Gastrocnemius medialis (tissue), 4 donors: ENCODE measurements at regions not wholly inside any gene's neighbourhood (a gene's known extent, or its start where the extent isn't known, plus 50 kb on each side); places are given as distances from the start of the nearest gene placed in this dataset.
A peak's percentile ranks its signal among the peaks of the same experiment; 100 is the strongest.

ENCODE experiments used
- ATAC-seq, 2 donors: fragments of 150-250 bp; one replicate each; pipeline ENCODE4 v1.9.1; 2016
- DNase-seq, 2 donors: peaks; one replicate each; pipeline ENCODE4 v3.0.0-alpha.2; 2019
- H3K27ac ChIP-seq, 4 donors: fragments of 200-600 bp; sonication (generic); 1 replicate in 1 of 4; 2 replicates in 3 of 4; pipeline ENCODE4 v1.5.1; 2016 to 2018; ENCODE audit warnings: mild to moderate bottlenecking in 2 of 4, moderate library complexity in 1 of 4
- H3K27me3 ChIP-seq, 3 donors: fragments of 200-600 bp; sonication (generic) in 2 of 3; 1 replicate in 1 of 3; 2 replicates in 2 of 3; pipeline versions ENCODE4 v1.5.1 to v1.6.0; 2016 to 2019; ENCODE audit warnings: mild to moderate bottlenecking in 1 of 3, moderate library complexity in 1 of 3
- H3K36me3 ChIP-seq, 2 donors: fragments of 200-600 bp; sonication (generic) in 1 of 2; one replicate each; pipeline ENCODE4 v1.5.1; 2017 to 2018
- H3K4me1 ChIP-seq, 2 donors: fragments of 200-600 bp; sonication (generic) in 1 of 2; one replicate each; pipeline ENCODE4 v1.5.1; 2016 to 2017; ENCODE audit warnings: mild to moderate bottlenecking in 2 of 2
- H3K4me3 ChIP-seq, 4 donors: fragments of 200-600 bp; sonication (generic) in 3 of 4; 1 replicate in 1 of 4; 2 replicates in 3 of 4; pipeline ENCODE4 v1.5.1; 2016 to 2019; ENCODE audit warnings: mild to moderate bottlenecking in 2 of 4
- H3K9me3 ChIP-seq, 3 donors: fragments of 200-600 bp; sonication (generic) in 2 of 3; 1 replicate in 1 of 3; 2 replicates in 2 of 3; pipeline ENCODE4 v1.5.1; 2016 to 2019
- POLR2A ChIP-seq, 2 donors: fragments of 450-650 bp; IDR thresholded peaks; one replicate each; pipeline ENCODE4 v1.6.1; 2017; ENCODE audit warnings: antibody characterized with exemption in 2 of 2, mild to moderate bottlenecking in 2 of 2, moderate library complexity in 2 of 2
- in situ Hi-C, 4 donors: fragments of 200-750 bp; cut with MboI; loops; one replicate each; pipeline versions ENCODE4 v1.15.0 to v1.8.0; 2017; ENCODE audit warnings: low sequenced_read_pairs in 4 of 4
- intact Hi-C: fragments of 100-400 bp; cut with DNase I; formaldehyde crosslinking; loops from one replicate; pipeline ENCODE4 v1.15.1; 2023; ENCODE audit warnings: low total_unique reads
- TF ChIP-seq, protein P1 (sequence below), 5 experiments: fragments of 450-650 bp in 3 of 5; fragments of 200-600 bp in 2 of 5; sonication (generic) in 2 of 5; IDR thresholded peaks in 4 of 5; conservative IDR thresholded peaks in 1 of 5; 1 replicate in 4 of 5; 2 replicates in 1 of 5; pipeline ENCODE4 v1.5.1; 2016 to 2019; ENCODE audit warnings: antibody characterized with exemption in 5 of 5, mild to moderate bottlenecking in 3 of 5, moderate library complexity in 3 of 5

DNA sequence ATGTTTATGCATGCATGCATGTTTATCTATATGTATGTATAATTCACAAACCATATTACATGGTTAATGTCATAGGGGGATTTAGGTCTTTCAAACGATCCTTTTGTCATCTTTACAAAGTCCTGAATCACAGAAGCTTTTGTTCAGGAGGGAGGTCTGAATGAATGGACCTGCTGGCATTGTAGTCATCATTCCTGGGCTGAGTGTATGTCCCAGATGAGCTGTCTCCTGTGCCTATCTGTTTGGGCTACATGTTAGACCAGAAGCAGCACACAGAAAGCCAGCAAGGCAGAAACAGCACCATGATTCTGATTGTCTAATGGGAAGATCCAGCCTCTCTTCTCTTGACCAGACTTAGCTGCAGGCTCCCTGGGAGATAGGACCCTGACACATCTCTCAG, 69.5 kb downstream of the ADM start:
- ATAC-seq = no peak
- Histone ChIP-seq H3K9me3 (no peaks in the 10 kb centered on the region), H3K4me3 (no peak overlapping the region), H3K4me1 (peaks cover 42 to 48% of the 10 kb centered on the region in 2 donors), H3K27me3 (no peaks in the 10 kb centered on the region), H3K36me3 (no peaks in the 10 kb centered on the region), H3K27ac (no peak overlapping the region)
- no peak for DNase-seq
- intact Hi-C loops (no loop called here), in situ Hi-C loops (no loop called here)
- TF ChIP-seq POLR2A (IDR thresholded peaks at IDR 0.05) = no peak
- TF ChIP-seq, protein P1, sequence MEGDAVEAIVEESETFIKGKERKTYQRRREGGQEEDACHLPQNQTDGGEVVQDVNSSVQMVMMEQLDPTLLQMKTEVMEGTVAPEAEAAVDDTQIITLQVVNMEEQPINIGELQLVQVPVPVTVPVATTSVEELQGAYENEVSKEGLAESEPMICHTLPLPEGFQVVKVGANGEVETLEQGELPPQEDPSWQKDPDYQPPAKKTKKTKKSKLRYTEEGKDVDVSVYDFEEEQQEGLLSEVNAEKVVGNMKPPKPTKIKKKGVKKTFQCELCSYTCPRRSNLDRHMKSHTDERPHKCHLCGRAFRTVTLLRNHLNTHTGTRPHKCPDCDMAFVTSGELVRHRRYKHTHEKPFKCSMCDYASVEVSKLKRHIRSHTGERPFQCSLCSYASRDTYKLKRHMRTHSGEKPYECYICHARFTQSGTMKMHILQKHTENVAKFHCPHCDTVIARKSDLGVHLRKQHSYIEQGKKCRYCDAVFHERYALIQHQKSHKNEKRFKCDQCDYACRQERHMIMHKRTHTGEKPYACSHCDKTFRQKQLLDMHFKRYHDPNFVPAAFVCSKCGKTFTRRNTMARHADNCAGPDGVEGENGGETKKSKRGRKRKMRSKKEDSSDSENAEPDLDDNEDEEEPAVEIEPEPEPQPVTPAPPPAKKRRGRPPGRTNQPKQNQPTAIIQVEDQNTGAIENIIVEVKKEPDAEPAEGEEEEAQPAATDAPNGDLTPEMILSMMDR (IDR thresholded peaks at IDR 0.05 in 4 of 5, conservative IDR thresholded peaks at IDR 0.05 in 1 of 5) = no peak

DNA sequence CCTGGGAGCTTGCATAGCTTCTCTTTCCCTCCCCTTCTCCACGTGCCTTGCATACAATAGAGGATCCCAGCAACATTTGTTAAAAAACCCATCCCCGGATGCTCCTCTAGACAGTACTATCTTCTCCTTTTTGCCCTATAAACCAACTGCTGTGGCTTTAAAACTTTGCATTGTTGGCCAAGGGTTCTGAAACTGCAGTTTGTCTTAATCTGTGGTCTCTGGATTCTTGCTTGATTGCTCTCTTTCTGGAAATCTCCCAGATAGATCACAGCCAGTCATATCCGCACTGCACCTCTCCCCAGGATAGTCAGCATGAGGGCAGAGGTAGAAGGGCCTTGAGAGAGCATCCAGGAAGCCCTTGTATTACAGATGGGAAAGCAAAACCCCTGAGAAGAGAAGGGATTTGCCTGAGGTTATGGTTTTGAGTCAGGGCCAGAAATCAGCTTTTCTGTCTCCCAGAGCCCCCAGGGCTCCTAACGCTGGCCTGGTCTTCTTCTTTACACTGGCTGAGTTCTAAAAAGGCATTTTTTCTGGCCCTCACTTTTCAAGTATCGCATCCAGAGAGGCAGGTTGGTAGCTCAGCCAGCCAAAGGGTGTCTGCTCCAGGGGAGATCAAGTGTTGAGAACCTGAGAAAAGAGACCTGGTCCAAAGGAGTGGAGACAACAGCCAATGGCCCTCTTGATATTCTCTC, 70.6 kb downstream of the ADM start:
- Histone ChIP-seq H3K9me3 (no peaks in the 10 kb centered on the region), H3K4me3 (no peak overlapping the region), H3K27ac (peak overlapping the region; percentile 37 to 69 (median 58)), H3K27me3 (no peaks in the 10 kb centered on the region), H3K36me3 (no peaks in the 10 kb centered on the region), H3K4me1 (peaks cover 42 to 50% of the 10 kb centered on the region in 2 donors)
- ATAC-seq (peak in 1 of 2 donors; percentile 5), DNase-seq (no peak)
- no peak for TF ChIP-seq POLR2A (IDR thresholded peaks at IDR 0.05)
- TF ChIP-seq, protein P1 (IDR thresholded peaks at IDR 0.05 in 4 of 5, conservative IDR thresholded peaks at IDR 0.05 in 1 of 5) = no peak
- intact Hi-C loops (no loop called here), in situ Hi-C loops (no loop called here)

DNA sequence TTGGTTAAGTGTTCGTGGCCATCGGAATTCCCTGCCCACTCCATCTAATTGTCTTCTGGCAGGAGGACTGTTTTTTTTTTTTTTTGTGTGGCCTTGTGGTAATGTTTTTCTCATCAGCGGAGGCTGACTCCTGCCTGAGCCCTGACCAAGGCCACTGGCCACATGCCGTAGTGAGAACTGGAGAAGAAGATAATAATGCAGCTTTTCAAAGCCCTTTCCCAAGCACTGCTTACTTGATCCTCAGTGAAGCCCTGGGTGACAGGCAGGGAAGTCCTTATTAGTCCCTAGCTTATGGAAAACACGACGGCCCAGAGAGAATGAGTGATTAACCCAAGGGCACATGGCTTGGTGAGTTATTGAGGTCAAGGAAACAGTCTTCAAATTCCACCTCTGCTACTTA, 71.2 kb downstream of the ADM start:
- Histone ChIP-seq H3K9me3 (no peaks in the 10 kb centered on the region), H3K4me1 (peaks cover 42 to 50% of the 10 kb centered on the region in 2 donors), H3K4me3 (no peak overlapping the region), H3K27ac (peak overlapping the region; percentile 37 to 69 (median 58)), H3K36me3 (no peaks in the 10 kb centered on the region), H3K27me3 (no peaks in the 10 kb centered on the region)
- no peak for DNase-seq
- TF ChIP-seq POLR2A (IDR thresholded peaks at IDR 0.05) = no peak
- TF ChIP-seq, protein P1 (IDR thresholded peaks at IDR 0.05 in 4 of 5, conservative IDR thresholded peaks at IDR 0.05 in 1 of 5) = no peak
- intact Hi-C loops = no loop called here
- in situ Hi-C loops = no loop called here
- peak; percentile 17 to 32 for ATAC-seq

DNA sequence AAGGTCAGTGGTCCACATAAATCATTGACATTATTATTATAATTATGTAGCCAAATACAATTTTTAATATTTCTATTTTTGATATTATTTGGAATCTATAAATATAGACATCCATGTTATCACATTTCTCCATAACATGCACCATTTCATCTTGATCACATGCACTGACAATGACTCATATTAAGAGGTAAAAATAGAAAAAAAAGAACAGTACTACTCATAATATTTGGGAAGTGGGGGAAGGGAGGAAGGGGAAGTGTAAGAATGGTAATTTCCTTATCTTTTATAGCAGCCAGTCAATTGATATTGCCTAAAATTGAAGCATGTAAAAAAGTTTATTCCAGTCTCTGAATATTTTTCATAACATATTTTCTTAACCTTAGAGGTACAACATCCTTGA, 72.3 kb downstream of the ADM start:
- Histone ChIP-seq H3K9me3 (no peaks in the 10 kb centered on the region), H3K27me3 (no peaks in the 10 kb centered on the region), H3K4me1 (peaks cover 42 to 50% of the 10 kb centered on the region in 2 donors), H3K27ac (peak overlapping the region; percentile 37 to 69 (median 58)), H3K4me3 (no peak overlapping the region), H3K36me3 (no peaks in the 10 kb centered on the region)
- in situ Hi-C loops = no loop called here
- intact Hi-C loops = no loop called here
- TF ChIP-seq POLR2A (IDR thresholded peaks at IDR 0.05) = no peak
- TF ChIP-seq, protein P1 (IDR thresholded peaks at IDR 0.05 in 4 of 5, conservative IDR thresholded peaks at IDR 0.05 in 1 of 5) = no peak
- ATAC-seq (no peak), DNase-seq (no peak)

DNA sequence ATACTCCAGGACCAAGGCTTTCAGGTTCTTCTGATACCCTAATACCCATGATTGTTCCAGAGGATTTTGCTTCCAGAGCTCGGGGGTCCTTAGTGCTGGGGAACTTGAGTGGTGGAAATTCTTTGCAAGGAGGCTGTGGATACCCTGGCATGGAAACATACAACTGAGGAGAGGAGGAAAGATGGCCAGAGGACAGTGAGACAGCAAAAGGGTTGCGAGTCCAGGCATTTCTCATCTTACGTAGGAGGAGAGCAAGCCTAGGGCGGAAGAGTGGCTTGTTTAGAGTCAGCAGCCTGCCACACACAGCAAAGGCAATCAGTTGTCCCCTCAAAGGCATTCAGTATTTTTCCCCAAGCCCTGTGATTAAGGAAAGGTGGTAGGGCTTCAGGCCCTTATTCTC, 73.5 kb downstream of the ADM start:
- H3K36me3 ChIP-seq = no peaks in the 10 kb centered on the region
- intact Hi-C loops = no loop called here
- TF ChIP-seq, protein P1 (IDR thresholded peaks at IDR 0.05 in 4 of 5, conservative IDR thresholded peaks at IDR 0.05 in 1 of 5) = no peak
- TF ChIP-seq POLR2A (IDR thresholded peaks at IDR 0.05) = no peak
- ATAC-seq (no peak), DNase-seq (no peak)
- peaks cover 40 to 47% of the 10 kb centered on the region in 2 donors for H3K4me1 ChIP-seq
- no peaks in the 10 kb centered on the region for H3K27me3 ChIP-seq
- no peak overlapping the region for H3K27ac ChIP-seq
- no peak overlapping the region for H3K4me3 ChIP-seq
- in situ Hi-C loops = no loop called here
- no peaks in the 10 kb centered on the region for H3K9me3 ChIP-seq
